ENCODE measurements at regions not wholly inside any gene's neighbourhood (a gene's known extent, or its start where the extent isn't known, plus 50 kb on each side); places are given as distances from the start of the nearest gene placed in this dataset.

DNA sequence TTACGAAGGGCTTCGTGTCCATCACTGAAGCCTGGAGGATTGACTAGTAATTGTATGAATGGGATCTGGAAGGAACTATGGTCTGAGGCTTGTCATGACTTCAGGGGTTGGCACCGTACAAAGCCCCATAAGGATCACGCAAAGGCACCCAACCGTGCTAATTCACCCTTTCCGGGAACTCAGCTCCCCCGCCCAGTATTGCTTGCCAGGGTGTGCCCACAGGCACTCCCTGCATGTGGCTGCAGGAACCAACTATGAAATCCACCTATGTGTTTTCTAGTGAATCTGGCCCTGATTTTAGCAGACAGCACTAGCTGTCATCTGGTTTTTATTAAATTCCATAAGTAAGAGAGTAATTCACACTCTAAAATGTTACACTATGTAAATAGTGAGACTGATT lies 139.2 kb downstream of the TM2D1 start:
- DNase-seq (ENCODE audit: low read depth), result no peak
- TF ChIP-seq, protein P1, sequence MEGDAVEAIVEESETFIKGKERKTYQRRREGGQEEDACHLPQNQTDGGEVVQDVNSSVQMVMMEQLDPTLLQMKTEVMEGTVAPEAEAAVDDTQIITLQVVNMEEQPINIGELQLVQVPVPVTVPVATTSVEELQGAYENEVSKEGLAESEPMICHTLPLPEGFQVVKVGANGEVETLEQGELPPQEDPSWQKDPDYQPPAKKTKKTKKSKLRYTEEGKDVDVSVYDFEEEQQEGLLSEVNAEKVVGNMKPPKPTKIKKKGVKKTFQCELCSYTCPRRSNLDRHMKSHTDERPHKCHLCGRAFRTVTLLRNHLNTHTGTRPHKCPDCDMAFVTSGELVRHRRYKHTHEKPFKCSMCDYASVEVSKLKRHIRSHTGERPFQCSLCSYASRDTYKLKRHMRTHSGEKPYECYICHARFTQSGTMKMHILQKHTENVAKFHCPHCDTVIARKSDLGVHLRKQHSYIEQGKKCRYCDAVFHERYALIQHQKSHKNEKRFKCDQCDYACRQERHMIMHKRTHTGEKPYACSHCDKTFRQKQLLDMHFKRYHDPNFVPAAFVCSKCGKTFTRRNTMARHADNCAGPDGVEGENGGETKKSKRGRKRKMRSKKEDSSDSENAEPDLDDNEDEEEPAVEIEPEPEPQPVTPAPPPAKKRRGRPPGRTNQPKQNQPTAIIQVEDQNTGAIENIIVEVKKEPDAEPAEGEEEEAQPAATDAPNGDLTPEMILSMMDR (conservative IDR thresholded peaks at IDR 0.05; ENCODE audit: control insufficient read depth, insufficient read depth, low read depth, low read length), result no peak
- H3K4me3 ChIP-seq (ENCODE audit: control insufficient read depth, low read depth, low read length), result no peak overlapping the region

DNA sequence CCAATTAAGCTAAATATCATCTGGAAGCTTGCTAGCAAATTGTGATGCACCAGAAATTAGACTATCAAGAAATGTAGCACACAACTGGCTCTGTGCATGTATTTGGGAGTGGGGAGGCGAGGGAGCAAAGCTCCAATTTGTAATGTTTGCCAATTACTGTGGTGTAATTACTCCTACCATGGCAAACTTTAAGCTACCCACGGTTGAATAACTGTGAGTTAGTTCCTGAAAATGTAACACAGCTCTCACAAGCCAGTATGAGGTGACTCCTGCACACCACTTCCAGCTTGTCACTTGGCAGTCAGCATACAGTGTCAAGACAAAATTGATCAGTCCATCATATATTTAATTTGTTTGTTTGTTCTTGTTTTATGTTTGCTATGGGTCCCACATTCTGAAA lies 141.2 kb downstream of the TM2D1 start:
- no peak for DNase-seq (ENCODE audit: low read depth)
- H3K4me3 ChIP-seq (ENCODE audit: control insufficient read depth, low read depth, low read length), result no peak overlapping the region
- TF ChIP-seq, protein P1 (conservative IDR thresholded peaks at IDR 0.05; ENCODE audit: control insufficient read depth, insufficient read depth, low read depth, low read length), result no peak

DNA sequence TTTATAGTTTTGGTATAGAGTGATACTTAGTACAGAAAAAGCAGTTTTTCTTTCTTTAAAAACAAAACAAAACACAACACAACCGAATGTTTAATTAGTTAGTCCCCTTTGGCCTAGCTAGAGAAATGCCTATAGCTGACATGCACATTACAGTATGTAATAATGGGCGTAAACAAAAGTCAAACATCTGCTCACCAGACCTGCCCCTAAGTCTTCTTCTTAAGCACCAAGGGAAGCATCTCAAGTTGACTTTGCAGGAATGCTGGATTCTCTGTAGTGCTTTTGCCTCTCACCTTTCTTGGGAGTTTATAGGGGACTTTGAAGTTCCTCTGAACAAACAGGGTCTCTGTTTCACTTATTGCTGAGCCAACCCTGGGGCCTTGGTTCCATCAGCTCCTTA lies 143.7 kb downstream of the TM2D1 start:
- TF ChIP-seq, protein P1 (conservative IDR thresholded peaks at IDR 0.05; ENCODE audit: control insufficient read depth, insufficient read depth, low read depth, low read length), result no peak
- no peak overlapping the region for H3K4me3 ChIP-seq (ENCODE audit: control insufficient read depth, low read depth, low read length)
- peak; percentile 28 for DNase-seq (ENCODE audit: low read depth)

DNA sequence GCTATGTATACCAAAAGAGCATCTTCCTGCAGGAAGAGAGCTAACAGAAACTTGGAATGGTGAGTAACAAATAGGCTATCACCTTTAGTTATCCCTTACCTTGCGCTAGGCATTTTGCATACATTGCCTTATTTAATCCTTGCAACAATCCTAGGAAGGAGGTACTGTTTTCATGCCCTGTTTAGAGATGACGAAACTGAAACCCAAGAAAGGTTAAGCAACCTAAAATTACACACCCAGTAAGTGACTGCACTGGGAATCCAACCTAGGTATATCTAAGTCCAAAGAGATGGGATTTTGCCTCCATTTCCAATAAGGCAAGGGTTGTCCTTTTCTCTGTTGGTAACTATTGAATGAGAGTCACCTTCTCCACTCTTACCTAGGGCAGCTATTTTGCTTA lies 144.5 kb downstream of the TM2D1 start:
- H3K4me3 ChIP-seq (ENCODE audit: control insufficient read depth, low read depth, low read length), result no peak overlapping the region
- TF ChIP-seq, protein P1 (conservative IDR thresholded peaks at IDR 0.05; ENCODE audit: control insufficient read depth, insufficient read depth, low read depth, low read length), result no peak
- DNase-seq (ENCODE audit: low read depth), result no peak

DNA sequence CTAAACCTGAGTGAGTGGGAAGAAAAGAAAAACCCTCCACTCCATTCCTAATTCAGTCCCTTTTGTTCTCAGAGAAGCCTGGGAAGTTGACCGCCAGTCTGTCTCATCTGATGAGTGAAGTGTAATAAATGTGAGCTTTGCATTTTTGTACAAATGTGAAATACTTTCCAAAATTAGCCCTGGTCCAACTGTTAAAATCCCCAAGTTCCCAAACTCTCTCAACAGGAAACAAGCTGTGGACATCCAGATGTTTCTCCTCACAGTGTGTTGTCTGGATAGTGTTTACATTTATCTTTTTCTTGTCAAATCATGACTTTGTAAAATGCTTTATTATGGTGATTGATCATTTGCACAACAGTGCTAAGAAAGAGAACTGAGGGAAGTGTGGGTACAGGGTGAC lies 145.1 kb downstream of the TM2D1 start:
- no peak overlapping the region for H3K4me3 ChIP-seq (ENCODE audit: control insufficient read depth, low read depth, low read length)
- DNase-seq (ENCODE audit: low read depth), result no peak
- TF ChIP-seq, protein P1 (conservative IDR thresholded peaks at IDR 0.05; ENCODE audit: control insufficient read depth, insufficient read depth, low read depth, low read length), result no peak

DNA sequence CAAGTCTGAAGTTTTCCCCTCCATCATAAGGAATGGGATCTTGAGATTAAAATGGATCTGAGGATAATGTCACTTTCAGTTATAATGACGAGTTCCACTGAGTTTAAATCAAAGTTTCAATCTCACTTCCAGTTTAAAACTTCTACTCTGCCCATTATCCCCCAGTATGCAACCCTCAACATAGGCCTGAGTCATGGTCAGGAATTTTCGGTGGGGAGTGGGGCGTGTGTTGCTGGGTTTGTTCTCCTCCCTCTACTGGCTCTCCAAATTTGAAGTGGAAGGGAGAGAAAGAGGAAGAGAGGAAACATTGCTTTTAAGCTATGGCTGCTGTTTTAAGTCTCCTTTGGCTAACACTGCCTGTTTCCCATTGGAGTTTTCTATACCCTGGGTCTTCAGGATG lies 152.9 kb downstream of the TM2D1 start:
- DNase-seq (ENCODE audit: low read depth), result no peak
- TF ChIP-seq, protein P1 (conservative IDR thresholded peaks at IDR 0.05; ENCODE audit: control insufficient read depth, insufficient read depth, low read depth, low read length), result no peak
- no peak overlapping the region for H3K4me3 ChIP-seq (ENCODE audit: control insufficient read depth, low read depth, low read length)

DNA sequence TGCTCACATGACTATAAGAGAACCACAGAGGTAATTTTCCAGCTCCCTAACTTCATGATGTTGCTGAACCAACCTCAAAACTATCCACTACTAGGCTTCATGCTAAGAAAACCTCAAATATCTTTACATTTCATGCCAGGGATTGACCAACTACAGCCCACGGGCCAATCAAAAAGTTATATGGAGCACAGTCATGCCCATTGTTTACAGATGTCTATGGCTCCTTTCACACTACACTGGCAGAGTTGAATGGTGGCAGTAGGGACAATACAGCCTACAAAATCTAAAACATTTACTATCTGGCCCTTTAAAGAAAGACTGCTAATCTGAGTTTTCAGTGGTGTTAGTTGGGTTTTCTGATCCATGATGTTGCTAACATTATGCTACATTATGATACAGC lies 154.8 kb downstream of the TM2D1 start:
- no peak overlapping the region for H3K4me3 ChIP-seq (ENCODE audit: control insufficient read depth, low read depth, low read length)
- TF ChIP-seq, protein P1 (conservative IDR thresholded peaks at IDR 0.05; ENCODE audit: control insufficient read depth, insufficient read depth, low read depth, low read length), result no peak
- DNase-seq (ENCODE audit: low read depth), result no peak

All from fibroblast of mammary gland (primary cell).